ENCODE measurements at regions not wholly inside any gene's neighbourhood (a gene's known extent, or its start where the extent isn't known, plus 50 kb on each side); places are given as distances from the start of the nearest gene placed in this dataset.

DNA sequence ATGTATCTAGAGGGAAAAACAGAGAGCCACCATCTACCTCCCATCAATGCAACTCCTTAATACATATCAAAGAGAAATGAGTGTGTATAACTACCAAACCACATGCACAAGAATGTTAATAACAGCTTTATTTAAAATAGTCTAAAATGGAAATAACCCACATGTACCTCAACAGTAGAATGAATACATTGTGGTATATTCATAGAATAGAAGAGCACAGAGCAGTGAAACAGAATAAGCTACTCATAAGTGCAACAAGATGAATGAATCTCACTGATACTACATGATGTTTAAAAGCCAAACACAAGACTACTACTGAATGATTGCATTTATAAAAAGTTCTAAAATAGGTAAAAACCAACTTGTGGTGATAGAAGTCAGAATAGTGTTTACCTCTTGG lies 232.5 kb downstream of the BTG1 start:
- Mint-ChIP-seq H3K27me3 (no peaks in the 10 kb centered on the region), H3K4me1 (ENCODE audit: low read depth) (peaks cover 17% of the 10 kb centered on the region), H3K27ac (no peak overlapping the region), H3K4me3 (no peak overlapping the region), H3K36me3 (ENCODE audit: low read depth) (no peaks in the 10 kb centered on the region), H3K9me3 (peaks cover 12% of the 10 kb centered on the region)
- DNase-seq: no peak

DNA sequence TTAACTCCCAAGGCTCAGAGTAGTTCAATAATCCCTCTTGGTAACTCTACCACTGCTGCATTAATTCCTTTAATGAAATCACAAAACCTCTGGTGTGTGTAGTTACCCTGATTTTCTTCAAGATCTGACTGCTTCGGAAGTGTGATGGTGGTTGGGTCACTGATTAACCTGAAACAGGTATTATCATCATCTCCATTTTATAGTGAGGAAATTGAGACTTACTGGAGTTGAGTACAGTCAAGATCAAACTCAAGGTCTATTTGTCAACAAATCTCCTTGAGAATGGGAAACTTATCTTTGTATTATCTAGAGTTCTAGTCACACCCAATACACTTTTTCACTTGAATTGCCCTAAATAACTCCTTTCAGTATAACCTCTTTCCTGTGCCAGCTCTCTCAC lies 233.5 kb downstream of the BTG1 start:
- peaks cover 19% of the 10 kb centered on the region for H3K9me3 Mint-ChIP-seq
- no peaks in the 10 kb centered on the region for H3K36me3 Mint-ChIP-seq (ENCODE audit: low read depth)
- peaks cover 18% of the 10 kb centered on the region for H3K4me1 Mint-ChIP-seq (ENCODE audit: low read depth)
- no peak overlapping the region for H3K4me3 Mint-ChIP-seq
- H3K27ac Mint-ChIP-seq: no peak overlapping the region
- no peak for DNase-seq
- H3K27me3 Mint-ChIP-seq: no peaks in the 10 kb centered on the region

DNA sequence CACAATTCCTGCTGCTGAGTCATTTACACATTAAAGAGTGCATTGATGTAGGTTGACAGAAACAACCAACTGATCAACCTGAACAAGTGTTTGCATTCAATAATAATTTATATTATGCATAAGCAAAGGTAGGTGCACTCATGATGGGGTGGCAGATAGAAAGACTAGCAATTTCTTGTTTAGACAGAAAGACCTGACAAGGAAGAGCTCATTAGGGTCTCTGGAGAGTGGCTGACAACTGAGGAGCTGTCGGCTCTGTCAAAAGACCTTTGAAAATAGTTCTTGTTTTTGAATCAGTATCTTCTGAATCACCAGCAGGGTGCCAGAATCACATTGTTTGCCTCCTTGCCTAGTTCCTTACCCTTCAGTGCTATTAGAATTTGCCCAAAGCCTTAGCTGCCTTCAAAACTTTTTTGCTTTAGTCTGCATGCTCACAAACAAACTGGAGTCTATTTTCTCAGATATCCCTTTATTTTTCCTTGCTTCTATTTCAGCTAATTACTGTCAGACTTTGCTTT lies 234.7 kb downstream of the BTG1 start:
- no peak overlapping the region for H3K27ac Mint-ChIP-seq
- H3K36me3 Mint-ChIP-seq (ENCODE audit: low read depth): no peaks in the 10 kb centered on the region
- no peak for DNase-seq
- H3K9me3 Mint-ChIP-seq: peaks cover 16% of the 10 kb centered on the region
- H3K4me3 Mint-ChIP-seq: no peak overlapping the region
- H3K27me3 Mint-ChIP-seq: no peaks in the 10 kb centered on the region
- peaks cover 15% of the 10 kb centered on the region for H3K4me1 Mint-ChIP-seq (ENCODE audit: low read depth)

DNA sequence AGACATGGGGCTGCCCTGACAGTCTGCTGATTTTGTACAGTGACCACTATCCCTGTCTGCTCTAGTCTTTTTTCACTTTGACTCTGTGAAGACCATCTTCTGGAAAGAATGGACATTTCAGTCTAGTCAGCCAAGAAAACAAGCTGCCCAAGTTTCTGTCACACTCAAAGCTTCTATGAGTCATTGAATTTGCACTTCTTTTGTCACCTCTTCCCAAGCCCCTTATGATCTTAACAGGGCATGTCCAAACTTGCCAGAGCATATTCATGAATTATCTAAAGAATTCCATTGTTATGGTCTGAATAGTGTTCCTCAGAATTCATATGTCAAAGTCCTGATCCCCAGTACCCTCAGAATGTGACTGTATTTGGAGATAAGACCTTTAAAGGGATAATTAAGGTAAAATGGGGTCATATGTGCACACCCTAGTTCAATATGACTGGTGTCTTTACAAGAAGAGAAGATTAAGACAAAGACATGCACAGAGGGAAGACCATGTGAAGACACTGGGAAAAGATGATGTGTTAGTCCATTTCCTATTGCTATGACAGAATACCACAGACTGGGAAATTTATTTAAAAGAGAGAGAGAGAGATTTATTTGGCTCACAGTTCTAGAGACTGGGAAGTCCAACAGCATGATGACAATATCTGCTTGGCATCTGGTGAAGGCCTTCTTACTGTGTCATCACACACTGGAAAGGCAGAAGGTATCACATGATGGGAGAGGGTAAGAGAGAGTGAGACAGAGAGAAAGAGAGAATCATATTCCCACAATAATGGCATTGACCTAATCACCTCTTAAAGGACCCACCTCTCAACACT lies 242.6 kb downstream of the BTG1 start:
- Mint-ChIP-seq H3K4me3 (no peak overlapping the region), H3K9me3 (peaks cover 21% of the 10 kb centered on the region), H3K27ac (no peak overlapping the region), H3K27me3 (no peaks in the 10 kb centered on the region), H3K4me1 (ENCODE audit: low read depth) (peaks cover 34% of the 10 kb centered on the region), H3K36me3 (ENCODE audit: low read depth) (no peaks in the 10 kb centered on the region)
- no peak for DNase-seq

DNA sequence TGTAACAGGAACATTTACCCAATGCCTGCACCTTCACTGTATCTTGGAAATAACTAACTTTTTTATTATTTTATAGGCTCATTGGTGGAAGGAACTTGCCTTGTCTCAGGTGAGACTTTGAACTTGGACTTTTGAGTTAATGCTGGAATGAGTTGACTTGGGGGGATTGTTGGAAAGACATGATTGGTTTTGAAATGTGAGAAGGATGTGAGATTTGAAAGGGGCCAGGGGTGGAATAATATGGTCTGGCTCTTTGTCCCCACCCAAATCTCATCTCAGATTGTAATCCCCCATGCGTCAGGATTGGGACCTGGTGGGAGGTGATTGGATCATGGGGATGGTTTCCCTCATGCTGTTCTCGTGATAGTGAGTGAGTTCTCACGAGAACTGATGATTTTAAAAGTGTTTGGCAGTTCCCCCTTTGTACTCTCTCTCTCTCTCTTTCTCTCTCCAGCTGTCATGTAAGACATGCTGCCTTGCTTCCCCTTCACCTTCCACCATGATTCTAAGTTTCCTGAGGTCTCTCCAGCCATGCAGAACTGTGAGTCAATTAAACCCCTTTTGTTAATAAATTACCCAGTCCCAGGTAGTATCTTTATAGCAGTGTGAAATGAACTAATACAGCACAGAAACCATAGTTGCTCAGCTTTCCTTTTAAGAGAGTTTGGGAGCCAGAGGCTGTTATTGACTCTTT lies 244.1 kb downstream of the BTG1 start:
- peaks cover 20% of the 10 kb centered on the region for H3K9me3 Mint-ChIP-seq
- H3K36me3 Mint-ChIP-seq (ENCODE audit: low read depth): no peaks in the 10 kb centered on the region
- H3K27ac Mint-ChIP-seq: no peak overlapping the region
- no peaks in the 10 kb centered on the region for H3K27me3 Mint-ChIP-seq
- no peak overlapping the region for H3K4me3 Mint-ChIP-seq
- H3K4me1 Mint-ChIP-seq (ENCODE audit: low read depth): peaks cover 32% of the 10 kb centered on the region
- DNase-seq: no peak

DNA sequence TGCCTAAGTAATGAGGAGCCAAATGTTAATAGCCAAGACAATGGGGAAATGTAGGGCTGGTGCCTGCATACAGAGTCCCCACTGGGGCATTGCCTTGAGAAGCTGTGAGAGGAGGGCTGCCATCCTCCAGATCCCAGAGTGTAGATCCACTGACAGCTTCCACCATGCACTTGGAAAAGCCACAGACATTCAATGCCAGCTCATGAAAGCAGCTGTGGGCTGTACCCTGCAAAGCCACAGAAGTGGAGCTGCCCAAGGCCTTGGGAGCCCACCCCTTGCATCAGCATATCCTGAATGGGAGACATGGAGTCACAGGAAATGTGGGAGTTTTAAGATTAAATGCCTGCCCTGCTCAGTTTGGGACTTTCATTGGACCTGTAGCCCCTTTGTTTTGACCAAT lies 244.7 kb downstream of the BTG1 start:
- Mint-ChIP-seq H3K9me3 (peaks cover 20% of the 10 kb centered on the region), H3K4me3 (no peak overlapping the region), H3K4me1 (ENCODE audit: low read depth) (peaks cover 32% of the 10 kb centered on the region), H3K36me3 (ENCODE audit: low read depth) (no peaks in the 10 kb centered on the region), H3K27me3 (no peaks in the 10 kb centered on the region), H3K27ac (no peak overlapping the region)
- no peak for DNase-seq

DNA sequence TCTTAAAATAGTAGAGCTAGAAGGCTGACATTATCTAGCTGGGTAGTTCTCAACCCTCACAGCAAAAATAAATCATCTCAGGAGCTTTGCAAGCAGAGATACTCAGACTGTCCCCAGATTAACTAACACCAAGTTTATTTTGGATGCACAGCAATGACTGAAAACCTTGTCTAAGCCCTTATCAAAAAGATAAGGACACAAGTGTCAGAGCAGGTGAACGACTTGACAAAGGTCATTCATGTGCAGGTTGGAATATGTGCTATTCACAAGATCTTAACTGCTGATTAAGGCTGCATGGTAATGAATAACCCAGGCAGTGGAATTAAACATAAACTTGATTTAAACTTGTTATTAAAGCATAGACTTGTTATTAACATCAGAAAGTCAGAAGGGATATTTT lies 246.6 kb downstream of the BTG1 start:
- Mint-ChIP-seq H3K27me3 (no peaks in the 10 kb centered on the region), H3K4me1 (ENCODE audit: low read depth) (peaks cover 20% of the 10 kb centered on the region), H3K9me3 (peaks cover 20% of the 10 kb centered on the region), H3K4me3 (no peak overlapping the region), H3K36me3 (ENCODE audit: low read depth) (no peaks in the 10 kb centered on the region), H3K27ac (no peak overlapping the region)
- no peak for DNase-seq

DNA sequence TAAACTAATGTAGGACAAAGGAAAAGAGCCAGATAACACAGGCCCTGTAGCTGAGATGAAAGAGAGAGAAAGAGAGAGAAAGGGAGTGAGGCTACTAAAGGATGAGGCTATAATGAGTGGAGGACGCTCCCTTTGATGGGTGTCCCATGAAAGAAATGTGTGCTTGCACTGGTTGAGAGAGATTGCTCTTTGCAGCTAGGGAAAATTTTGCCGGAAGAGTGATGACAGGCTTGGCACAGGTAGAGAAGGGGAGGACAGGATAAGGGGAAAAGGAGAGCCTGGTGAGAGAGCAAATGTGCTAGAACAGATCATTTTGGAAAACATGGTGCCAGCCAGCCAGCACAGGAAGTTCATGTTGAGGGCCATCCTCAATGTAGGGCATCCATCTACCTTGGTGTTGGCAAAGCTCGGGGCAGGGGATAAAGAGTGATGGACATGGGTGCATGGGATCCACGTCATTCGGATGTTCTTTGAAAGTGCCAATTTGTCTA lies 248.6 kb downstream of the BTG1 start:
- Mint-ChIP-seq H3K4me1 (ENCODE audit: low read depth) (peaks cover 7% of the 10 kb centered on the region), H3K4me3 (no peak overlapping the region), H3K27ac (no peak overlapping the region), H3K9me3 (peaks cover 11% of the 10 kb centered on the region), H3K27me3 (no peaks in the 10 kb centered on the region), H3K36me3 (ENCODE audit: low read depth) (no peaks in the 10 kb centered on the region)
- no peak for DNase-seq

DNA sequence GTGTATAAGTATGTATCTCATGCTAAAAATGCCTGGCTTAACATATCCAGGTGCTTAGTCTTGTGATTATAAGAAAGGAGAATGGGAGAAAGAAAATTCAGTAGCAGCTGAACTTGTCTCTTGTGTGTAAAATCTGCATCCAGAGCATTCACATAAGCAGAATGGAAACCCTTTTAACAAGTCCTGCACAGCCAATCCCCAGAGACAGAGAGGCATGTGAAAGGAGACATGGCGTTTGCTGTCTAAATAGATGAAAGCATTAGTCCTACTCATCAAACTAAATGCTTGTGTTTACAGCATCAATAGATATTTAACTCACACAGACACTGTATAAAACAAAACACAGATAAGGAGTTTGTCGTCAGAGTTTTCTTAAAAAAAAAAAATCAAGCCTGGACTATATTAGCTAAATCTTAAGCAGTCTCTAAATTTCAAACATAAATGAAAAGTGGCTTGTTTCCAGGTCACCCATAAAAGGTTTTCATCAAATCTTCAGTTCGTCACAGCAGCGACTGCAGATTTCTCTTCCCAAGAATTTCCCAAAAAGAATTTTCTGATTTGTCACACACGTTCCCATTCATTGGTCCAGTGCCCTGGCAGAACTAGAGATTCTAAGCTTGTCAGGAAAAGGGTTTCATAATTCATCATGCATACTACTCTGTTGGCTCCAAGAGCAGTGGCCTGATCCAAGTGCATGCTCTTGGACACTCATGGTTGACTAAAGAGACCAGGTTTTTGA lies 249.2 kb downstream of the BTG1 start:
- H3K4me1 Mint-ChIP-seq (ENCODE audit: low read depth): peaks cover 4% of the 10 kb centered on the region
- H3K4me3 Mint-ChIP-seq: no peak overlapping the region

DNA sequence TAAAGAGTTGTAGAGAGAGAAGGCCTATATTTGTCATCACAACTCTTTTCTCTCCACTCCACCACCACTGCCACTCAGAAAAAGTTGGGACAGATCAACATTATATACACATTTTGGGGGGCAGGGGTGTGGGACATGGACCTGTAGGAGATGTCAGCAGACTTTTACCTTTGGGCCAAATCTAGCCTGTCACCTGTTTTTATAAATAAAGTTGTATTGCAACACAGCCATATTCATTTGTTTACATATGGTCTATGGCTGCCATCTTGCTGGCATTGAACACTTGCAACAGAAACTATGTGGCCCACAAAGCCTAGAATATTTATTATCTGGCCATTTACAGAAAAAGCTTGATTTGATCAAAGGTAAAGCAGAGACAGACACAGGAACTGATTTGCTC lies 250.7 kb downstream of the BTG1 start:
- no peaks in the 10 kb centered on the region for H3K36me3 Mint-ChIP-seq (ENCODE audit: low read depth)
- peaks cover 1% of the 10 kb centered on the region for H3K4me1 Mint-ChIP-seq (ENCODE audit: low read depth)
- H3K27me3 Mint-ChIP-seq: no peaks in the 10 kb centered on the region
- DNase-seq: no peak
- H3K27ac Mint-ChIP-seq: no peak overlapping the region
- H3K4me3 Mint-ChIP-seq: no peak overlapping the region
- H3K9me3 Mint-ChIP-seq: peaks cover 9% of the 10 kb centered on the region

More for the DNA sequence above, 249.2 kb downstream of the BTG1 start:
- no peaks in the 10 kb centered on the region for H3K27me3 Mint-ChIP-seq
- H3K27ac Mint-ChIP-seq: no peak overlapping the region
- no peak for DNase-seq
- no peaks in the 10 kb centered on the region for H3K36me3 Mint-ChIP-seq (ENCODE audit: low read depth)
- peaks cover 9% of the 10 kb centered on the region for H3K9me3 Mint-ChIP-seq

DNA sequence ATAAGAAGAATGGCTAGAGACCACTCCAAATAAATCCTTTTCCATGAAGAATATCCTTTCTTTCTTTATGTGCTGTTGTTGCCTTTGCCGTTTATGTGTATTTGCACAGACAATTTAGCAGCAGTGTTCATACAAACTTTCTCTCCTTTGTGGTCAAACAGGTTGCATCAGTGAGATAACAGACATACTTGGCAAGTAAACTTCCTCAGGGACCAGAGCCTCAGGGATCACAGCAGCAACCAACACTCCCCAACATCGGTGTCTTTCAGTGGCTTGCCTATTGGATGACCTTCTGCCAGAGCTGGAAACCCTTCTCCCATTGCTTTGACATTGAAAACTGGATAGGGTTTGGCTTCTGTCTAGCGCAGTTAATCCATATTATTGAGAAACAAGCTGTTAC lies 252.2 kb downstream of the BTG1 start:
- H3K4me1 Mint-ChIP-seq (ENCODE audit: low read depth): no peaks in the 10 kb centered on the region
- no peak overlapping the region for H3K27ac Mint-ChIP-seq
- no peaks in the 10 kb centered on the region for H3K27me3 Mint-ChIP-seq
- no peaks in the 10 kb centered on the region for H3K36me3 Mint-ChIP-seq (ENCODE audit: low read depth)
- H3K9me3 Mint-ChIP-seq: peaks cover 5% of the 10 kb centered on the region
- DNase-seq: no peak
- H3K4me3 Mint-ChIP-seq: no peak overlapping the region

DNA sequence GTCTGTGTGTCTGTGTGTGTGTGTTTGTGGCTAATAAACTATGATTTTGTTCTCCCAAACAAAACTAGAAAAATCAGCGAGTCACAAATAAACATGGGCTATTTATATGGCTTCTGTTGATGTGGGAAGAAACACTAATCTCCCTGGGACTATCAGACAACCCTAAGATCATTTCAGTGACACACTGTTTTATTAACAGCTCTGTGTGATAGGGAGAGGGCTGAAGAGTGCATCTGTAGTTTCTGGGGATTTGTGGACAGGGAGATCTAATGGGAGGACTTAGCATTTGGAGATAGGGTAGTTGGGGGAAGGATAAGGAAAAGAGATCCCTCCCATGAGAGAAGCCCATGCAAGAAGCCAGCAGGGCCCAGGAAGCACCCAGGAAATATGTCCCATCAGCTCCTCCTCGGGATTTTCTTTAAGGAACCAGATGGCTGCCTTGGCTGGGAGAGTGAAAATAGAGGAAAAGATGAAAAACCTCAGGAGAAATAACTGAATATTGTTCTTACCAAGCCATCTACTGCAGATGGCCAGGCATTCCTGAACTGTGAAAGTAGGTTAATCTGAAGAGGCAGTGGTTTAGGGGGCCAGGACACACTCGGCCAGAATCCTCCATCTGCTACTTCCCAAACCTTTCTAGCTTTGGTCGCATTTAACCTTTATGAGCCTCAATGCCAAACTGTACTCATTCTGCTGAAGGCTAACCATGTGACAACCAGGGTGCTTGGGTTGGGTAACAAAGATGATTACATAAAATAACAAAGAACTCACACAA lies 253.4 kb downstream of the BTG1 start:
- Mint-ChIP-seq H3K4me1 (ENCODE audit: low read depth) (peaks cover 4% of the 10 kb centered on the region), H3K4me3 (no peak overlapping the region), H3K36me3 (ENCODE audit: low read depth) (no peaks in the 10 kb centered on the region), H3K9me3 (peaks cover 5% of the 10 kb centered on the region), H3K27me3 (no peaks in the 10 kb centered on the region), H3K27ac (no peak overlapping the region)
- no peak for DNase-seq

DNA sequence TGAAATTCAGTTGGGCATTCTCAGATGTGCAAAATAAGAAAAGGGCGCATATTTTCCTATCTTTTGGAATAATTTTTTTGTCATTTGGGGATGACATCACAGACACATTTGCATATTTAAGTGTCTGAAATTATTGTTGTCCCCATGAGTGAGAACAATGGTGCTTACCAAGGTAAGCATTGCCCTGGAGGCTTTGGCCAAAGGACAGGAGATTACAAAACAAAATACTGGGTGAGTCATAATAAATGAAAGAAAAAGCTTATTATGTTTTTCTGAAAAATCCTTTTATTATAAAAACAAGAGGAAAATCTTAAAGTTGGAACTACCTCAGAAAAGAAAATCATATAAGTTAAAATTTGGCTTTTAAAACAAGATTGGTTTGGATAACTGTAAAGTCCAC lies 254.9 kb downstream of the BTG1 start:
- H3K4me3 Mint-ChIP-seq: no peak overlapping the region
- H3K36me3 Mint-ChIP-seq (ENCODE audit: low read depth): no peaks in the 10 kb centered on the region
- H3K9me3 Mint-ChIP-seq: no peaks in the 10 kb centered on the region
- no peak overlapping the region for H3K27ac Mint-ChIP-seq
- H3K4me1 Mint-ChIP-seq (ENCODE audit: low read depth): peaks cover 4% of the 10 kb centered on the region
- no peak for DNase-seq
- no peaks in the 10 kb centered on the region for H3K27me3 Mint-ChIP-seq

DNA sequence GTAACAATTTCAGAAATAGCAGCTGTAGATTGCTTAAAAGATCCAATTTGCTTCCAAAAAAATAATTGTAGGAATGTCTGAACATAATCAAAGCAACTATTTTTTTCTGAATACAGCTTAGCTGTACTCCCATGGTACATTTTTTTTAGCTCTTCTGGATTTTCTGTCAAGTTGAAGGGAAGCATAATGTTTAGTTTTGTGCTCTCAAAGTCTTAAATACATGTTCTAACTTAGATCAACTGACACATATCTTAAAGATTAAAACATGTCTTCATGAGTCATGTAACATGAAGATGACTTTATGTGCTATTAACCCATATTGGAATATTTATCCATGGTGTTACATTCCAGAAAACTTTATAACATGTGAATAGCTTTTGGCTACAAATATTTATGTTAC lies 255.7 kb downstream of the BTG1 start:
- Mint-ChIP-seq H3K4me3 (no peak overlapping the region), H3K9me3 (no peaks in the 10 kb centered on the region), H3K27ac (no peak overlapping the region), H3K36me3 (ENCODE audit: low read depth) (no peaks in the 10 kb centered on the region), H3K4me1 (ENCODE audit: low read depth) (peaks cover 4% of the 10 kb centered on the region), H3K27me3 (no peaks in the 10 kb centered on the region)
- no peak for DNase-seq

Data from activated T-cell treated with anti-CD3 and anti-CD28 coated beads, Interleukin-2, amount 50 U/mL, for 24 hours (primary cell).